CD14-positive monocyte (primary cell): ENCODE measurements at regions not wholly inside any gene's neighbourhood (a gene's known extent, or its start where the extent isn't known, plus 50 kb on each side); places are given as distances from the start of the nearest gene placed in this dataset.

Experiments used
- DNase-seq, 3 donors: peaks; one replicate each; pipeline ENCODE4 v3.0.0-alpha.2; 2011 to 2022
- H2AFZ ChIP-seq: 2 replicates; pipeline ENCODE4 v1.6.0; 2012; ENCODE audit warnings: mild to moderate bottlenecking, low read depth, low read length, inconsistent platforms; ENCODE audit not compliant: insufficient read depth, poor library complexity, severe bottlenecking
- H3K27ac ChIP-seq, 2 donors: 1 replicate in 1 of 2; 2 replicates in 1 of 2; pipeline ENCODE4 v1.5.1; 2012 to 2013; ENCODE audit warnings: low read length in 2 of 2, control low read depth in 1 of 2, inconsistent platforms in 1 of 2, low read depth in 1 of 2, mild to moderate bottlenecking in 1 of 2
- H3K27me3 ChIP-seq, 2 donors: one replicate each; pipeline versions ENCODE4 v1.6.0 to v1.6.1; 2011 to 2013; ENCODE audit warnings: low read length in 2 of 2; ENCODE audit not compliant: control insufficient read depth in 2 of 2, insufficient read depth in 2 of 2
- H3K36me3 ChIP-seq, 2 donors: replicated peaks in 1 of 2; 1 replicate in 1 of 2; 2 replicates in 1 of 2; pipeline versions ENCODE4 v1.5.1 to v1.6.1; 2012 to 2013; ENCODE audit warnings: low read length in 2 of 2, control low read depth in 1 of 2, inconsistent platforms in 1 of 2, mild to moderate bottlenecking in 1 of 2; ENCODE audit not compliant: insufficient read depth in 2 of 2, control insufficient read depth in 1 of 2
- H3K4me1 ChIP-seq, 2 donors: 1 replicate in 1 of 2; 2 replicates in 1 of 2; pipeline versions ENCODE4 v1.5.1 to v1.6.1; 2012 to 2013; ENCODE audit warnings: low read length in 2 of 2, control low read depth in 1 of 2, inconsistent platforms in 1 of 2, mild to moderate bottlenecking in 1 of 2, moderate library complexity in 1 of 2; ENCODE audit not compliant: insufficient read depth in 2 of 2, control insufficient read depth in 1 of 2
- H3K4me2 ChIP-seq: replicated peaks from 2 replicates; pipeline ENCODE3; 2012; ENCODE audit warnings: low read length, moderate library complexity, mild to moderate bottlenecking; ENCODE audit not compliant: poor library complexity, severe bottlenecking; ENCODE audit errors: extremely low read depth
- H3K4me3 ChIP-seq, 3 experiments: fragments of 200-600 bp in 1 of 3; sonication (generic) in 1 of 3; replicated peaks in 1 of 3; 1 replicate in 2 of 3; 2 replicates in 1 of 3; pipeline ENCODE4 v1.5.1; 2011 to 2013; ENCODE audit warnings: low read length in 3 of 3, mild to moderate bottlenecking in 3 of 3, control low read depth in 2 of 3, low read depth in 2 of 3, inconsistent platforms in 1 of 3, moderate library complexity in 1 of 3
- H3K79me2 ChIP-seq: 2 replicates; pipeline ENCODE4 v1.6.0; 2012; ENCODE audit warnings: mild to moderate bottlenecking, control low read depth, inconsistent platforms, low read length, moderate library complexity; ENCODE audit not compliant: insufficient read depth
- H3K9ac ChIP-seq: 2 replicates; pipeline ENCODE4 v1.6.0; 2017; ENCODE audit warnings: low read length, mild to moderate bottlenecking; ENCODE audit not compliant: insufficient read depth, poor library complexity, severe bottlenecking
- H3K9me3 ChIP-seq, 2 donors: replicated peaks in 1 of 2; 1 replicate in 1 of 2; 2 replicates in 1 of 2; pipeline versions ENCODE4 v1.5.1 to v1.6.1; 2012 to 2013; ENCODE audit warnings: low read length in 2 of 2, control low read depth in 1 of 2; ENCODE audit not compliant: control insufficient read depth in 1 of 2, insufficient read depth in 1 of 2
- H4K20me1 ChIP-seq: 2 replicates; pipeline ENCODE4 v1.6.0; 2012; ENCODE audit warnings: mild to moderate bottlenecking, low read length, control low read depth, moderate library complexity; ENCODE audit not compliant: insufficient read depth
- H3K27ac Mint-ChIP-seq, 7 donors: one replicate each; pipeline ENCODE4 v1.8.0; 2020; ENCODE audit warnings: mild to moderate bottlenecking in 7 of 7, mixed read lengths in 7 of 7, moderate library complexity in 6 of 7, inconsistent platforms in 2 of 7
- H3K27me3 Mint-ChIP-seq, 3 donors: one replicate each; pipeline ENCODE4 v1.8.0; 2021 to 2022; ENCODE audit warnings: low read depth in 3 of 3, mild to moderate bottlenecking in 3 of 3, mixed read lengths in 3 of 3, moderate library complexity in 3 of 3, inconsistent platforms in 1 of 3
- H3K36me3 Mint-ChIP-seq, 2 donors: one replicate each; pipeline ENCODE4 v1.8.0; 2020; ENCODE audit warnings: mixed read lengths in 2 of 2, inconsistent platforms in 1 of 2, mild to moderate bottlenecking in 1 of 2
- H3K4me1 Mint-ChIP-seq: one replicate; pipeline ENCODE4 v1.8.0; 2020; ENCODE audit warnings: mild to moderate bottlenecking, mixed read lengths
- H3K4me3 Mint-ChIP-seq, 2 donors: one replicate each; pipeline ENCODE4 v1.8.0; 2020; ENCODE audit warnings: mild to moderate bottlenecking in 2 of 2, mixed read lengths in 2 of 2, moderate library complexity in 1 of 2
- H3K9me3 Mint-ChIP-seq, 7 donors: one replicate each; pipeline ENCODE4 v1.8.0; 2020 to 2022; ENCODE audit warnings: mixed read lengths in 7 of 7, mild to moderate bottlenecking in 6 of 7, moderate library complexity in 6 of 7, inconsistent platforms in 2 of 7
- CTCF ChIP-seq: fragments of 200-600 bp; IDR thresholded peaks from one replicate; pipeline ENCODE4 v1.8.0; 2022; ENCODE audit warnings: antibody characterized with exemption, mild to moderate bottlenecking
- WGBS: methylation state at CpG from one replicate; pipeline ENCODE4 v1.1.5; 2013; ENCODE audit warnings: missing lambda C conversion rate; ENCODE audit not compliant: insufficient coverage; 5-methylcytosine and 5-hydroxymethylcytosine counted together
- intact Hi-C, 2 donors: fragments of 100-400 bp; cut with micrococcal nuclease; formaldehyde crosslinking; loops; one replicate each; pipeline versions ENCODE4 v1.15.0 to v1.15.1; 2023

GRCh38 chr2:161564906-161565305 lies 59.3 kb upstream of the SLC4A10 start:
- no peaks in the 10 kb centered on the region for H4K20me1 ChIP-seq
- no peaks in the 10 kb centered on the region for H3K36me3 ChIP-seq
- Mint-ChIP-seq H3K27ac (no peak overlapping the region), H3K4me1 (no peaks in the 10 kb centered on the region), H3K27me3 (no peaks in the 10 kb centered on the region), H3K9me3 (peaks cover 8 to 25% (median 13%) of the 10 kb centered on the region in 7 donors), H3K4me3 (no peak overlapping the region), H3K36me3 (no peaks in the 10 kb centered on the region)
- H3K27ac ChIP-seq: no peak overlapping the region
- DNase-seq: no peak
- H2AFZ ChIP-seq: no peak overlapping the region
- peaks cover 0 to 10% of the 10 kb centered on the region in 2 donors for H3K9me3 ChIP-seq
- no peak overlapping the region for H3K4me2 ChIP-seq
- no peaks in the 10 kb centered on the region for H3K79me2 ChIP-seq
- no peak for TF ChIP-seq CTCF
- H3K4me3 ChIP-seq: no peak overlapping the region
- intact Hi-C loops: no loop called here
- no peaks in the 10 kb centered on the region for H3K27me3 ChIP-seq
- WGBS: no CpG with 5 or more reads among the region's 1 CpG
- H3K9ac ChIP-seq: no peak overlapping the region
- no peaks in the 10 kb centered on the region for H3K4me1 ChIP-seq

- no peak overlapping the region for H3K4me3 ChIP-seq
- H3K4me1 ChIP-seq: no peaks in the 10 kb centered on the region
- no peak overlapping the region for H3K4me2 ChIP-seq
- Mint-ChIP-seq H3K4me1 (no peaks in the 10 kb centered on the region), H3K4me3 (no peak overlapping the region), H3K9me3 (peaks cover 2 to 10% (median 4%) of the 10 kb centered on the region in 7 donors), H3K36me3 (no peaks in the 10 kb centered on the region), H3K27ac (no peak overlapping the region), H3K27me3 (peaks cover 0 to 4% (median 0%) of the 10 kb centered on the region in 3 donors)
- peaks cover 0 to 3% of the 10 kb centered on the region in 2 donors for H3K9me3 ChIP-seq
- intact Hi-C loops: no loop called here
- H4K20me1 ChIP-seq: no peaks in the 10 kb centered on the region
- DNase-seq: no peak
- H3K79me2 ChIP-seq: no peaks in the 10 kb centered on the region
- H3K27me3 ChIP-seq: no peaks in the 10 kb centered on the region
- no peak for TF ChIP-seq CTCF
- no peak overlapping the region for H3K27ac ChIP-seq
- H3K36me3 ChIP-seq: no peaks in the 10 kb centered on the region
- no peak overlapping the region for H2AFZ ChIP-seq
- no peak overlapping the region for H3K9ac ChIP-seq
These were observed 54.8 kb upstream of the SLC4A10 start for GRCh38 chr2:161569401-161569800.
